HEK293T (cell line): ENCODE measurements at regions not wholly inside any gene's neighbourhood (a gene's known extent, or its start where the extent isn't known, plus 50 kb on each side); places are given as distances from the start of the nearest gene placed in this dataset.

Experiments
- ARNT ChIP-seq: fragments of 450-650 bp; IDR thresholded peaks from 2 replicates; pipeline ENCODE4 v1.6.1; 2017; ENCODE audit warnings: mild to moderate bottlenecking
- BHLHE40 ChIP-seq: fragments of 450-650 bp; IDR thresholded peaks from 2 replicates; pipeline ENCODE4 v1.6.1; 2016; ENCODE audit warnings: mild to moderate bottlenecking, moderate library complexity, borderline replicate concordance
- ELF4 ChIP-seq: fragments of 450-650 bp; IDR thresholded peaks from 2 replicates; pipeline ENCODE4 v1.6.1; 2017; ENCODE audit warnings: antibody characterized with exemption
- FOXA1 ChIP-seq: fragments of 450-650 bp; IDR thresholded peaks from 2 replicates; pipeline ENCODE4 v1.6.1; 2016; ENCODE audit warnings: mild to moderate bottlenecking
- FOXM1 ChIP-seq: fragments of 450-650 bp; IDR thresholded peaks from 2 replicates; pipeline ENCODE4 v1.6.1; 2017; ENCODE audit warnings: mild to moderate bottlenecking, borderline replicate concordance
- HDGF ChIP-seq: fragments of 450-650 bp; IDR thresholded peaks from 2 replicates; pipeline ENCODE4 v1.6.1; 2017; ENCODE audit warnings: antibody characterized with exemption, borderline replicate concordance
- L3MBTL2 ChIP-seq: fragments of 450-650 bp; conservative IDR thresholded peaks from 2 replicates; pipeline ENCODE4 v1.6.1; 2016; ENCODE audit warnings: mild to moderate bottlenecking
- LEF1 ChIP-seq: fragments of 450-650 bp; IDR thresholded peaks from 2 replicates; pipeline ENCODE4 v1.6.1; 2017; ENCODE audit warnings: mild to moderate bottlenecking, borderline replicate concordance
- NFRKB ChIP-seq: fragments of 450-650 bp; IDR thresholded peaks from 2 replicates; pipeline ENCODE4 v1.6.1; 2016; ENCODE audit warnings: mild to moderate bottlenecking, moderate library complexity
- SP1 ChIP-seq: fragments of 450-650 bp; IDR thresholded peaks from 2 replicates; pipeline ENCODE4 v1.6.1; 2017
- SUZ12 ChIP-seq: fragments of 450-650 bp; IDR thresholded peaks from 2 replicates; pipeline ENCODE4 v1.6.1; 2016; ENCODE audit warnings: mild to moderate bottlenecking
- TARDBP ChIP-seq: fragments of 450-650 bp; IDR thresholded peaks from 2 replicates; pipeline ENCODE4 v1.6.1; 2016
- ZNF384 ChIP-seq: fragments of 450-650 bp; IDR thresholded peaks from 2 replicates; pipeline ENCODE4 v1.6.1; 2016

DNA sequence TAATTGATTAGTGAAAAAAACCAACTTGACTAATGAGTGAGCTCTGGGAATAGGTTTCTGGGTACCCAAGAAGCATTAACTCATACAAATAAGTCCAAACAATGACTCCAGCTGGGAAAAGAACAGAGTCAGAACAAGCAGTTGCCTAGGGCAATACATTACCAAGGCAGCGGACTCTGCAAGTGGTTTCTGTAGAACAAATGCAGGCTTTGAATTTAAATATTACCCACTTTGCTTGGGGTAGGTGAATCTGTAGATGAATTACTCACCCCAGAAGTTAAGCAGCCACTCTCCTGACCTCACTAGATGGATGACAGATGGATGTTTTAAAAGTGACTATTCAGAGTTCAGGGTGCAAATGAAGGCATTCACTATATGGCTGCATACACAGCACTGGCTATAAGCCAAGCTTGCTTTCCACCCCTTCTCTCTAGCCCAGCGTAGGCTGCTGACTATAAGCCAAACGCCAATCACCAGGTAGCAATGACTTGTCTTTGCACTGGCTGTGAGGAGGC is 73.1 kb upstream of the BHLHE40 start:
- TF ChIP-seq L3MBTL2 = no peak
- no peak for TF ChIP-seq ARNT
- TF ChIP-seq ELF4 = no peak
- TF ChIP-seq TARDBP = no peak
- TF ChIP-seq SP1 = no peak
- no peak for TF ChIP-seq FOXA1
- no peak for TF ChIP-seq FOXM1
- TF ChIP-seq NFRKB = no peak
- no peak for TF ChIP-seq BHLHE40
- no peak for TF ChIP-seq LEF1
- no peak for TF ChIP-seq SUZ12
- no peak for TF ChIP-seq ZNF384
- TF ChIP-seq HDGF = no peak
